Skeletal muscle tissue (tissue), 3 donors: ENCODE measurements at regions not wholly inside any gene's neighbourhood (a gene's known extent, or its start where the extent isn't known, plus 50 kb on each side); places are given as distances from the start of the nearest gene placed in this dataset.
A peak's percentile ranks its signal among the peaks of the same experiment; 100 is the strongest.

ENCODE experiments used
- H3K27ac ChIP-seq: one replicate; pipeline ENCODE4 v1.7.0; 2013; ENCODE audit warnings: mild to moderate bottlenecking, low read depth, low read length, inconsistent platforms
- H3K27me3 ChIP-seq, 3 donors: one replicate each; pipeline ENCODE4 v1.7.0; 2013; ENCODE audit warnings: low read length in 3 of 3; ENCODE audit not compliant: control insufficient read depth in 3 of 3, insufficient read depth in 3 of 3
- H3K36me3 ChIP-seq, 3 donors: one replicate each; pipeline ENCODE4 v1.7.0; 2013; ENCODE audit warnings: low read length in 3 of 3; ENCODE audit not compliant: control insufficient read depth in 3 of 3, insufficient read depth in 3 of 3
- H3K4me1 ChIP-seq, 3 donors: one replicate each; pipeline ENCODE4 v1.7.0; 2013; ENCODE audit warnings: low read length in 3 of 3, mild to moderate bottlenecking in 3 of 3; ENCODE audit not compliant: control insufficient read depth in 3 of 3, insufficient read depth in 3 of 3
- H3K4me3 ChIP-seq, 3 donors: one replicate each; pipeline ENCODE4 v1.7.0; 2013; ENCODE audit warnings: low read length in 3 of 3
- H3K9ac ChIP-seq, 3 donors: one replicate each; pipeline ENCODE4 v1.7.0; 2013; ENCODE audit warnings: low read length in 3 of 3, mild to moderate bottlenecking in 3 of 3, moderate library complexity in 2 of 3, low read depth in 1 of 3
- H3K9me3 ChIP-seq, 3 donors: one replicate each; pipeline ENCODE4 v1.7.0; 2013; ENCODE audit warnings: low read length in 3 of 3; ENCODE audit not compliant: control insufficient read depth in 3 of 3
- donor health status: Osteomylitis.

DNA sequence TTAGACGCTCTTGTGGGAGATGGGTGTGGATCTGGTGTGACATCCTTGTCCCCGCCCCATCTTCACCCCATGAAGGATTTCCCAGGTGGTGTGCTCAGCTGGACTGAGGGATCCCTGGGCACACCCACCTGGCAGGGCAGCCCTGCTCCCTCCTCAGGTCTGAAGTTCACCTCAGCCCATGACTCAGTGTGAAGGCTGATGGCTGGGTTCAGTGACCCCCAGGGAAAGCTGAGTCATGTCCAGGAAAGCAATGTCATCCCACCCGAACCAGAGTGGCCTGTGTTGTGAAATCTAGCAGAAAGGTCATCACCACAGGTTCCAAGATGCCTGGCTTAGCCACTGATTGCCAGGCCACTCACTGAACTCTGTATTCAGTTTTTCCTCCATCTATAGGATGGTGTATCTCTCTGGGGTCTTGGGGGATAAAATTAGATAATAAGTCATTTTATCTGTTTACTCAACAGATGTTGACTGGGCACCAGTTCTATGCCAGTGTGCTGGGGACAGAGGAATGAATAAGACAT, 97.7 kb upstream of the JUN start:
- Histone ChIP-seq H3K27ac (peak overlapping the region; percentile 37), H3K4me3 (no peak overlapping the region), H3K9ac (no peak overlapping the region), H3K9me3 (no peaks in the 10 kb centered on the region), H3K4me1 (peaks cover 35 to 55% (median 38%) of the 10 kb centered on the region in 3 donors), H3K27me3 (no peaks in the 10 kb centered on the region), H3K36me3 (no peaks in the 10 kb centered on the region)

- H3K36me3 ChIP-seq: no peaks in the 10 kb centered on the region
- H3K4me1 ChIP-seq: peaks cover 43 to 64% (median 46%) of the 10 kb centered on the region in 3 donors
- no peaks in the 10 kb centered on the region for H3K9me3 ChIP-seq
- peak overlapping the region; percentile 85 for H3K27ac ChIP-seq
- no peak overlapping the region for H3K4me3 ChIP-seq
- H3K27me3 ChIP-seq: no peaks in the 10 kb centered on the region
- no peak overlapping the region for H3K9ac ChIP-seq
Measured at GRCh38 chr1:58882322-58882948, 98.6 kb upstream of the JUN start.

DNA sequence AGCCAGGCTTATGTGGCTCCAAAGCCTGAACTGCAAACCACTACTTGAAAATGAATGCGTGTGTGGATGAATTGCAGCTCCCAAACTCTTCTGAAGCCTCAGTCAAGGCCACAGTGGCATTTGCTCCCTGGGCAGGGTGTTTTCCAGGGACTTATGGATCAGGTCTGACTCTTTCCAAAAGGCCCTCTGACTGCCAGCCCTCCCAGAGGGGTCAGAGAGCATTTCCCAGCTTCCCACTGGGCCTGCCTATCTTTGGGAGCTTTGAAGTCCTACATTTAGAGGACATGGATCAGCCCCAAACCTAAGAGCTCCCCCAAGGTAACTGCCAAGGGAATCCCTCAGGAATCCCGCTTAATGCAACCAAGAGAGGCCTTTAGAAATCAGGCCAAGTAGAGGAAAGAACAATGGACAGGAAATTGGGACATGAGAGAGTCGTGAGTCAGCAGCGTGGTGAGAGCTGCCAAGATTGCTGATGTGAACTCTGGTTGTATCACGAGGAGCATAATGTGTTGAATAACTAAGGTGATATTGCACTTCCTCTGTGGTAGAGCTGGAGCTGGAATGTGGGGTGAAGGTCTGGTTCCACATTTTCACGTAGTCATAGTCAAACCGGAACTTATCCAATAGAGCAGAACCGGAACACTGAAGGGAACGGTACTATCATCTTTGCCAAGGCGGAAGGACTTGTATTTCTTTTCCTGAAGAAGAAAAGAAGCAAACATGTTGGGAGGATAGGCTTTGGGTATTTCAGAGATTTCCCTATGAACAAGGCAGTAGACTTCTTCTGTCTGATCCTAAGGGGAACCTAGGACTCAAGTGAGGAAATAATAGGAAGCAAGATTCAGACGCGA, 99.4 kb upstream of the JUN start:
- Histone ChIP-seq H3K9me3 (no peaks in the 10 kb centered on the region), H3K27me3 (no peaks in the 10 kb centered on the region), H3K4me3 (no peak overlapping the region), H3K27ac (peak overlapping the region; percentile 85), H3K4me1 (peaks cover 48 to 68% (median 53%) of the 10 kb centered on the region in 3 donors), H3K9ac (peak overlapping the region in 1 of 3 donors; percentile 25), H3K36me3 (no peaks in the 10 kb centered on the region)

- H3K4me1 ChIP-seq: peaks cover 50 to 72% (median 53%) of the 10 kb centered on the region in 3 donors
- H3K9ac ChIP-seq: no peak overlapping the region
- peak overlapping the region; percentile 85 for H3K27ac ChIP-seq
Measured at GRCh38 chr1:58883888-58884482, 100.1 kb upstream of the JUN start.

GRCh38 chr1:58884706-58885661, 101.1 kb upstream of the JUN start:
- peak overlapping the region; percentile 85 for H3K27ac ChIP-seq
- no peaks in the 10 kb centered on the region for H3K36me3 ChIP-seq
- no peak overlapping the region for H3K4me3 ChIP-seq
- no peaks in the 10 kb centered on the region for H3K27me3 ChIP-seq
- no peaks in the 10 kb centered on the region for H3K9me3 ChIP-seq
- peak overlapping the region; percentile 24 to 72 (median 36) for H3K9ac ChIP-seq
- H3K4me1 ChIP-seq: peaks cover 50 to 76% (median 53%) of the 10 kb centered on the region in 3 donors

More at GRCh38 chr1:58883888-58884482, 100.1 kb upstream of the JUN start:
- Histone ChIP-seq H3K27me3 (no peaks in the 10 kb centered on the region), H3K9me3 (no peaks in the 10 kb centered on the region), H3K36me3 (no peaks in the 10 kb centered on the region), H3K4me3 (no peak overlapping the region)

DNA sequence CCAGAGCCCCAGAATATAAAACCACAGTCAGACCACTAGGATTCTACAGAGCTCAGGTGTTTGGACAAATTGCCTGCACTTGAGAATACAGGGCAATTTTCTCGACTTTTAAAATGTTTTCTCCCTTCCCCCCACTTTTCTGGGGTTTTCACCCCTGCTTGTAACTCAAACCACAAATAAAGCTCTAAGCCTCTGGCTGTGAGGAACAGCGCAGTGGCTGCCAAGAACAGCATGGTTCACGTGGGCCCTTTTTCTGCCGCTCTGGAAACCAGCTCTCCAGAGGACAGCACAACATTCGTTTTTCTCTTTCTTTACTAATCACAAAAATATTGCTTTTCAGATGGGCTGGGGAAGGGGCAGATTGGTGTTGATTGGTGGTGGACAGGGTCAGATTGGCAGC, 102.2 kb upstream of the JUN start:
- peak overlapping the region; percentile 85 for H3K27ac ChIP-seq
- peak overlapping the region; percentile 50 to 72 (median 62) for H3K9ac ChIP-seq
- no peaks in the 10 kb centered on the region for H3K9me3 ChIP-seq
- no peaks in the 10 kb centered on the region for H3K27me3 ChIP-seq
- no peaks in the 10 kb centered on the region for H3K36me3 ChIP-seq
- H3K4me1 ChIP-seq: peaks cover 50 to 76% (median 53%) of the 10 kb centered on the region in 3 donors
- peak overlapping the region; percentile 7 to 37 (median 26) for H3K4me3 ChIP-seq

- H3K27ac ChIP-seq: peak overlapping the region; percentile 85
- peaks cover 46 to 70% (median 50%) of the 10 kb centered on the region in 3 donors for H3K4me1 ChIP-seq
- H3K27me3 ChIP-seq: no peaks in the 10 kb centered on the region
- peak overlapping the region in 2 of 3 donors; percentile 7 to 26 for H3K4me3 ChIP-seq
- no peaks in the 10 kb centered on the region for H3K9me3 ChIP-seq
- H3K36me3 ChIP-seq: no peaks in the 10 kb centered on the region
- H3K9ac ChIP-seq: peak overlapping the region in 1 of 3 donors; percentile 62
Measured at GRCh38 chr1:58886611-58887010, 102.8 kb upstream of the JUN start.

DNA sequence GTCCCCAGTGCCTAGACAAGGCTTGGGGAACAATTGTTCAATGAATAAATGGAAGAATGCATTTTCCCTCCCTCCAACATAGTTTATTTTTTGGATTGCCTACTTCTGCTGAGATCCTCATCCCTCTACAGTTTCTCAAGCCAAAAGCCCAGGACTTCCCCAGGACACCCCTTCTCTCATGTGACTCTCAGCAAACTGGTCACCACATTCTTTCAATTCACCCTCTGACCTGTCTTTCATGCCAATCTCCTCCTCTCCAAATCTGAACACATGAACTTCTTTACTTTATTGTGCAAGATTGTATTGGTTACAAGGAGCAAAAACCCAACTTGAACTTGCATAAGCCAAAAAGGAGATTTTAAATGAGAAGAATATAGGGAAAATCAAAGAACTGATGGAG, 103.2 kb upstream of the JUN start:
- Histone ChIP-seq H3K36me3 (no peaks in the 10 kb centered on the region), H3K27me3 (no peaks in the 10 kb centered on the region), H3K4me1 (peaks cover 42 to 66% (median 49%) of the 10 kb centered on the region in 3 donors), H3K9ac (no peak overlapping the region), H3K9me3 (no peaks in the 10 kb centered on the region), H3K27ac (no peak overlapping the region), H3K4me3 (no peak overlapping the region)

- no peak overlapping the region for H3K27ac ChIP-seq
- no peak overlapping the region for H3K4me3 ChIP-seq
- no peaks in the 10 kb centered on the region for H3K9me3 ChIP-seq
- no peaks in the 10 kb centered on the region for H3K36me3 ChIP-seq
- H3K27me3 ChIP-seq: no peaks in the 10 kb centered on the region
- H3K9ac ChIP-seq: no peak overlapping the region
- H3K4me1 ChIP-seq: peaks cover 44 to 58% (median 49%) of the 10 kb centered on the region in 3 donors
Measured at GRCh38 chr1:58888833-58889232, 105.0 kb upstream of the JUN start.
